Mesenchymal stem cell (in vitro differentiated cells and primary cell): ENCODE measurements at regions not wholly inside any gene's neighbourhood (a gene's known extent, or its start where the extent isn't known, plus 50 kb on each side); places are given as distances from the start of the nearest gene placed in this dataset.

Experiments
- DNase-seq: peaks from one replicate; pipeline ENCODE4 v3.0.0-alpha.2; 2013
- H2AFZ ChIP-seq: one replicate; pipeline ENCODE4 v1.6.1; 2013; ENCODE audit warnings: low read depth, mild to moderate bottlenecking, control low read depth, inconsistent platforms, low read length, moderate library complexity
- H2AK5ac ChIP-seq: 2 replicates; pipeline ENCODE4 v1.6.1; 2013; ENCODE audit warnings: low read length, moderate library complexity, mild to moderate bottlenecking, inconsistent platforms; ENCODE audit not compliant: severe bottlenecking
- H2BK120ac ChIP-seq: one replicate; pipeline ENCODE4 v1.6.1; 2013; ENCODE audit warnings: low read depth, mild to moderate bottlenecking, inconsistent platforms, low read length, moderate library complexity
- H2BK12ac ChIP-seq, 2 experiments: one replicate each; pipeline ENCODE4 v1.6.1; 2013; ENCODE audit warnings: inconsistent platforms in 2 of 2, low read length in 2 of 2, mild to moderate bottlenecking in 2 of 2, moderate library complexity in 2 of 2, control low read depth in 1 of 2
- H2BK15ac ChIP-seq: one replicate; pipeline ENCODE4 v1.6.1; 2013; ENCODE audit warnings: mild to moderate bottlenecking, low read depth, inconsistent platforms; ENCODE audit not compliant: poor library complexity, severe bottlenecking
- H2BK5ac ChIP-seq: 2 replicates; pipeline ENCODE4 v1.6.1; 2013; ENCODE audit warnings: low read depth, mild to moderate bottlenecking, low read length, control low read depth, inconsistent platforms; ENCODE audit not compliant: poor library complexity, severe bottlenecking
- H3K14ac ChIP-seq, 2 experiments: one replicate each; pipeline ENCODE4 v1.6.1; 2013; ENCODE audit warnings: inconsistent platforms in 2 of 2, low read length in 2 of 2, control low read depth in 1 of 2, mild to moderate bottlenecking in 1 of 2, moderate library complexity in 1 of 2
- H3K18ac ChIP-seq, 2 experiments: one replicate each; pipeline ENCODE4 v1.6.1; 2013; ENCODE audit warnings: inconsistent platforms in 2 of 2, low read length in 2 of 2, control low read depth in 1 of 2, low read depth in 1 of 2, mild to moderate bottlenecking in 1 of 2
- H3K23ac ChIP-seq, 2 experiments: one replicate each; pipeline ENCODE4 v1.6.1; 2013; ENCODE audit warnings: inconsistent platforms in 2 of 2, low read length in 2 of 2, mild to moderate bottlenecking in 2 of 2, moderate library complexity in 2 of 2, control low read depth in 1 of 2
- H3K27ac ChIP-seq: 2 replicates; pipeline ENCODE4 v1.5.1; 2013; ENCODE audit warnings: mild to moderate bottlenecking, moderate library complexity, low read length, control low read depth, inconsistent platforms; ENCODE audit not compliant: poor library complexity, severe bottlenecking
- H3K27me3 ChIP-seq, 2 experiments: 2 replicates each; pipeline versions ENCODE4 v1.6.1 to v1.7.0; 2013; ENCODE audit warnings: low read length in 2 of 2, mild to moderate bottlenecking in 2 of 2, moderate library complexity in 2 of 2, control low read depth in 1 of 2, inconsistent platforms in 1 of 2; ENCODE audit not compliant: control insufficient read depth in 1 of 2, insufficient read depth in 1 of 2
- H3K36me3 ChIP-seq, 2 experiments: 2 replicates each; pipeline versions ENCODE4 v1.6.1 to v1.7.0; 2013; ENCODE audit warnings: low read length in 2 of 2, control low read depth in 1 of 2, inconsistent platforms in 1 of 2, low read depth in 1 of 2, mild to moderate bottlenecking in 1 of 2; ENCODE audit not compliant: insufficient read depth in 2 of 2, control insufficient read depth in 1 of 2
- H3K4ac ChIP-seq, 2 experiments: one replicate each; pipeline ENCODE4 v1.6.1; 2013; ENCODE audit warnings: inconsistent platforms in 2 of 2, low read length in 2 of 2, mild to moderate bottlenecking in 2 of 2, moderate library complexity in 2 of 2, control low read depth in 1 of 2, low read depth in 1 of 2
- H3K4me1 ChIP-seq: 2 replicates; pipeline ENCODE4 v1.6.1; 2013; ENCODE audit warnings: low read depth, low read length, control low read depth; ENCODE audit not compliant: control insufficient read depth, insufficient read depth
- H3K4me2 ChIP-seq: 2 replicates; pipeline ENCODE4 v1.6.1; 2013; ENCODE audit warnings: low read length, mild to moderate bottlenecking, inconsistent platforms; ENCODE audit not compliant: poor library complexity, severe bottlenecking
- H3K4me3 ChIP-seq, 2 experiments: 2 replicates each; pipeline versions ENCODE4 v1.5.1 to v1.7.0; 2013; ENCODE audit warnings: low read length in 2 of 2, mild to moderate bottlenecking in 2 of 2, control low read depth in 1 of 2, low read depth in 1 of 2; ENCODE audit not compliant: insufficient read depth in 1 of 2
- H3K79me1 ChIP-seq: replicated peaks from 2 replicates; pipeline ENCODE4 v1.6.1; 2013; ENCODE audit warnings: mild to moderate bottlenecking, control low read depth, low read length, inconsistent platforms; ENCODE audit not compliant: poor library complexity, severe bottlenecking
- H3K9ac ChIP-seq: 2 replicates; pipeline ENCODE4 v1.7.0; 2013; ENCODE audit warnings: mild to moderate bottlenecking, low read length, moderate library complexity
- H3K9me3 ChIP-seq: 2 replicates; pipeline ENCODE4 v1.7.0; 2013; ENCODE audit warnings: mild to moderate bottlenecking, low read length; ENCODE audit not compliant: control insufficient read depth
- H4K8ac ChIP-seq: one replicate; pipeline ENCODE4 v1.6.1; 2013; ENCODE audit warnings: inconsistent platforms, mild to moderate bottlenecking, low read length, moderate library complexity
- H4K91ac ChIP-seq: one replicate; pipeline ENCODE4 v1.6.1; 2013; ENCODE audit warnings: mild to moderate bottlenecking, low read length, inconsistent platforms
- WGBS: methylation state at CpG from one replicate; pipeline ENCODE4 v1.1.7; 2013; ENCODE audit warnings: mixed read lengths; 5-methylcytosine and 5-hydroxymethylcytosine counted together

DNA sequence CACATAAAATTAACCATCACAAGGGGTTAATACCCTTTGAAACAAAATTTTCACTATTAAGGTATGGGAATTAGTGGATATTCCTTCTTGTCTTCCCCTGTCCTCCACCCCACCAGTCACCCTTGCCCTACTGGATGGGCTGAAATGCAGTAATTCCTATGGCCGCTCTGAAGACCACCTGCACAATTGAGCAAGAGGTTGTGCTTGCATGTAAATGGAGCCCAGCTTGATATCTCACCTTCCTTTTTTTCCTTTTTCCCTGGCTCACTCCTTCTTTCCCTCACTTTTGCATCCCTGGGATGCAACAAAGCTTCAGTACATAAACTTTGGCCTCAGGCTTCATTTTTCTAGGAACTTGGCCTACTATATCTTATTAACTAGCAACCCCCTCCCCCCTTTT, 184.6 kb downstream of the SNX10 start:
- Histone ChIP-seq H3K4me2 (no peak overlapping the region), H3K14ac (no peak overlapping the region), H4K8ac (no peak overlapping the region), H3K4me3 (no peak overlapping the region), H4K91ac (no peak overlapping the region), H3K27me3 (peaks cover 0 to 10% of the 10 kb centered on the region in 2 experiments), H2AK5ac (no peak overlapping the region), H2BK15ac (no peak overlapping the region), H3K4me1 (no peaks in the 10 kb centered on the region), H2AFZ (no peak overlapping the region), H2BK120ac (no peak overlapping the region), H3K9me3 (no peaks in the 10 kb centered on the region), H2BK5ac (no peak overlapping the region), H3K36me3 (no peaks in the 10 kb centered on the region), H3K4ac (no peak overlapping the region), H3K18ac (no peak overlapping the region), H2BK12ac (no peak overlapping the region), H3K23ac (no peak overlapping the region), H3K27ac (no peak overlapping the region), H3K79me1 (no peaks in the 10 kb centered on the region), H3K9ac (no peak overlapping the region)
- 73% methylated on average over 1 of the region's 1 CpG for WGBS
- no peak for DNase-seq

DNA sequence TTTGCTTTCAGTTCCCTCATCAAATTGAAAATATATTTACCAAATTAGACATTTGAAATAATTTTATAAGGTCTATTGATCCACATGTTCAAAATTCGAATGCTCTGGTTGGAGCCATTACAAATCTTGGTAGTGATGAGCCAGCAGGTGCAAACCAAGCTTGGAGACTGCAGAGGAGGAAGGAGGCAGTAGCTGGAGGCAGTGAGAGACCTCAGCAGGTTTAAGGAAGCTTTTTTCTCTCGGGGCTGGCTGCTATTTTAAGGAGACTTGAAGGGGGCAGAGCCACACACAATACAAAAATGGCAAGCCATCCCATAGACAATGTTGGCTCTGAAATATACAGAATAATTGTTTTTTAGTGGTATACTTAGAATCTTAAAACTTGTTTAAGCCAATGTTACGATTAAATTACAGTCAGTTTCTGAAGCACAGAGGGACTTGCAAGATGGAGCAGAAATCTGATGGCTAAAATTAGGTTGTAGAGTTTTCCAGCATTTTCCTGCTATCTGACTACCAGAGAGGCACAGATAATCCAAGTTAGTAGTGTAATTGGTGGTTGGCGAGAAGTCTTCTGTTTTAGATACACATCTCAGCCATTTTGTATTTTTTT, 185.8 kb downstream of the SNX10 start:
- Histone ChIP-seq H3K4me3 (no peak overlapping the region), H3K4me2 (no peak overlapping the region), H2AFZ (no peak overlapping the region), H3K23ac (no peak overlapping the region), H4K8ac (no peak overlapping the region), H3K14ac (no peak overlapping the region), H3K18ac (no peak overlapping the region), H2BK15ac (no peak overlapping the region), H3K4ac (no peak overlapping the region), H3K79me1 (no peaks in the 10 kb centered on the region), H2AK5ac (no peak overlapping the region), H4K91ac (no peak overlapping the region), H2BK5ac (no peak overlapping the region), H3K9me3 (peaks cover 4% of the 10 kb centered on the region), H3K4me1 (no peaks in the 10 kb centered on the region), H3K27me3 (peaks cover 0 to 10% of the 10 kb centered on the region in 2 experiments), H2BK12ac (no peak overlapping the region), H3K9ac (no peak overlapping the region), H3K27ac (no peak overlapping the region), H2BK120ac (no peak overlapping the region), H3K36me3 (no peaks in the 10 kb centered on the region)
- DNase-seq, result no peak
- WGBS, result 70% methylated on average over 2 of the region's 4 CpGs

DNA sequence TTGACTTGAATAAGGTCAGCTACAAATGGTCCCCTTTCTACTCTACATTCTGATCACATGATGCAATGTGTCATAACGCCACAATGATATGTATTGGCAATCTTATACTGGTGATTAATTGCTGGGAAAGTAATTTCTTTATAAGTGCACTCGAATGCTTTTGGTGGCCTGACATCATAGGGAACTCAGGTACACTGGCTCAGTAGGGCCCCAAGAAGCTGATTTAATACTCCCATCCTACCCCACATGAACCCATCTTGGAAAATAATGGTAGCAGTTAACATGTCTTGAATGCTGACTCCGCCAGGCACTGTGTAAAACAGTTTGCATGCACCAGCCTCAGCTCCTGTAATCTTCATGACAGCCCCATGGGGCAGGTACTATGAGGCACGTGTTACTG, 186.9 kb downstream of the SNX10 start:
- H3K79me1 ChIP-seq, result no peaks in the 10 kb centered on the region
- peaks cover 0 to 10% of the 10 kb centered on the region in 2 experiments for H3K27me3 ChIP-seq

DNA sequence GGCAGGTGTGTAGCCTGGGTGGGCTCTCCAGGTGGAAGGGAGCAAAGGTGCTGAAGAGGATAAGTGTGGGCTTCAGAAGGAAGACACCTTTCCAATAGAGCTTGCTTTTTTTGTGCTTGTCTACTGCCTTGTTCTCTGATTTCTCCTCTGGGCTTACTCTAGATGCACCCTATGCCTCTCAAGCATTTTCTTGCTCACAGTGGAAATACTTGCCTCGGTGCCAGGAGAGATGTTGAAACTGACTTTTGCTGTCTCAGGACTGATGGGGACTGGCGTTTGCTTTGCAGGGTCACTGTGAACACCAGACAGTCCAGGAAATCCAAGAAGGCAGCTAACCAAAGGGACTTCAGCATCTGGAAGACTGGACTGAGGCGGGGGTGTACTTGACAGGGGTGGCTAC, 187.9 kb downstream of the SNX10 start:
- no peak overlapping the region for H3K9ac ChIP-seq
- 66% methylated on average over 3 of the region's 3 CpGs for WGBS
- no peak overlapping the region for H2BK12ac ChIP-seq
- H3K9me3 ChIP-seq, result peaks cover 20% of the 10 kb centered on the region
- H3K14ac ChIP-seq, result no peak overlapping the region
- no peak overlapping the region for H3K18ac ChIP-seq
- no peaks in the 10 kb centered on the region for H3K36me3 ChIP-seq
- no peak overlapping the region for H3K27ac ChIP-seq
- no peak overlapping the region for H4K8ac ChIP-seq
- H3K4me2 ChIP-seq, result no peak overlapping the region
- H2BK120ac ChIP-seq, result no peak overlapping the region
- no peak overlapping the region for H3K23ac ChIP-seq
- no peak overlapping the region for H3K4ac ChIP-seq
- no peak overlapping the region for H4K91ac ChIP-seq
- no peaks in the 10 kb centered on the region for H3K4me1 ChIP-seq
- no peak for DNase-seq
- no peak overlapping the region for H2AFZ ChIP-seq
- no peak overlapping the region for H3K4me3 ChIP-seq
- H2AK5ac ChIP-seq, result no peak overlapping the region
- H3K79me1 ChIP-seq, result no peaks in the 10 kb centered on the region
- H3K27me3 ChIP-seq, result peaks cover 0 to 10% of the 10 kb centered on the region in 2 experiments
- no peak overlapping the region for H2BK5ac ChIP-seq
- no peak overlapping the region for H2BK15ac ChIP-seq

More for the DNA sequence above, 186.9 kb downstream of the SNX10 start:
- Histone ChIP-seq H2BK12ac (no peak overlapping the region), H2AK5ac (no peak overlapping the region), H2AFZ (no peak overlapping the region), H3K4me3 (no peak overlapping the region), H2BK120ac (no peak overlapping the region), H3K9ac (no peak overlapping the region), H3K4me1 (no peaks in the 10 kb centered on the region), H3K9me3 (peaks cover 11% of the 10 kb centered on the region), H3K27ac (no peak overlapping the region), H3K4ac (no peak overlapping the region), H3K4me2 (no peak overlapping the region), H2BK15ac (no peak overlapping the region), H3K23ac (no peak overlapping the region), H4K91ac (no peak overlapping the region), H2BK5ac (no peak overlapping the region), H3K18ac (no peak overlapping the region), H3K14ac (no peak overlapping the region), H3K36me3 (no peaks in the 10 kb centered on the region), H4K8ac (no peak overlapping the region)
- no peak for DNase-seq
- WGBS, result 67% methylated on average over 4 of the region's 4 CpGs
